ENCODE measurements at regions not wholly inside any gene's neighbourhood (a gene's known extent, or its start where the extent isn't known, plus 50 kb on each side); places are given as distances from the start of the nearest gene placed in this dataset.

DNA sequence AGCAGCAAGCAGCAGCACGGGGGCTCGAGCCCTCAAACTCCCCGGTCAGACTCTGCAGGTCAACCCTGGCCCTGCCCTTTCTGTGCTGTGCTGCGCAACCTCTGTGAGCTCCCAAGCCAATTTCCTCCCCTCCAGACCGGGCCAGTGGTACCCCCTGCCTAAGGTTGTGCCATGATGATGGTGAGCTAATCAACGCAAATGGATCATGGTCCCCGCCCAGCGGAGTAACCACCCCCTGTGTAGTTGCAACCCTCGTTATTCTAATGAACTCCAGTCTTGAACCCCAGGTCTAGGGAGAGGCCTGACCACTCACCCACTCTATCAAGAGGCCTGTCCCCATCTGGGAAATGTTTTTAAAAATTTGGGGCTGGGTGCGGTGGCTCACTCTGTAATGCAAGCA is 201.8 kb upstream of the FOXF1 start:
- H3K4me3 ChIP-seq (replicated peaks; ENCODE audit: low read depth, low read length), result no peak overlapping the region
- DNase-seq (ENCODE audit: extremely low read depth, low read depth), result no peak
- TF ChIP-seq, protein P1, sequence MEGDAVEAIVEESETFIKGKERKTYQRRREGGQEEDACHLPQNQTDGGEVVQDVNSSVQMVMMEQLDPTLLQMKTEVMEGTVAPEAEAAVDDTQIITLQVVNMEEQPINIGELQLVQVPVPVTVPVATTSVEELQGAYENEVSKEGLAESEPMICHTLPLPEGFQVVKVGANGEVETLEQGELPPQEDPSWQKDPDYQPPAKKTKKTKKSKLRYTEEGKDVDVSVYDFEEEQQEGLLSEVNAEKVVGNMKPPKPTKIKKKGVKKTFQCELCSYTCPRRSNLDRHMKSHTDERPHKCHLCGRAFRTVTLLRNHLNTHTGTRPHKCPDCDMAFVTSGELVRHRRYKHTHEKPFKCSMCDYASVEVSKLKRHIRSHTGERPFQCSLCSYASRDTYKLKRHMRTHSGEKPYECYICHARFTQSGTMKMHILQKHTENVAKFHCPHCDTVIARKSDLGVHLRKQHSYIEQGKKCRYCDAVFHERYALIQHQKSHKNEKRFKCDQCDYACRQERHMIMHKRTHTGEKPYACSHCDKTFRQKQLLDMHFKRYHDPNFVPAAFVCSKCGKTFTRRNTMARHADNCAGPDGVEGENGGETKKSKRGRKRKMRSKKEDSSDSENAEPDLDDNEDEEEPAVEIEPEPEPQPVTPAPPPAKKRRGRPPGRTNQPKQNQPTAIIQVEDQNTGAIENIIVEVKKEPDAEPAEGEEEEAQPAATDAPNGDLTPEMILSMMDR (IDR thresholded peaks at IDR 0.05; ENCODE audit: low read depth, low read length, missing control alignments), result no peak

DNA sequence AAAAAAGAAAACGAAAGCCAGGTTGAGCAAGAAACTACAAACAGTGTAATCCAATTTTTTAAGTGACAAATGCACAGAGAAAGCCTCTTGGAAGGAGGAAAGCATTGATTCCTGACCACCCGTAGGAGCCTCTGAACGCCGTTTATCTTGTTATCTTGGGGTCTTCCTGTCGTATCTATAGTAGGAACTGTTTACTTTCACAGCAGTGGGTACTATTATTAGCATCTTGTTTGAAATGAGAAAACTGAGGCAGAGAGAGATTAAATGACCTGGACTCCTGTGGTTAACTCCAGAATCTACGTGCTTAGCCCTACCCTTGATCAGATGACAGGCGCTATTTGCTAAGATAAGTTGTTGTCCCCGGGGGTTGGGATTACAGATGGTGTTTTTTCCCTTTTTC is 196.7 kb upstream of the FOXF1 start:
- no peak for DNase-seq (ENCODE audit: extremely low read depth, low read depth)
- TF ChIP-seq, protein P1 (IDR thresholded peaks at IDR 0.05; ENCODE audit: low read depth, low read length, missing control alignments), result no peak
- no peak overlapping the region for H3K4me3 ChIP-seq (replicated peaks; ENCODE audit: low read depth, low read length)

DNA sequence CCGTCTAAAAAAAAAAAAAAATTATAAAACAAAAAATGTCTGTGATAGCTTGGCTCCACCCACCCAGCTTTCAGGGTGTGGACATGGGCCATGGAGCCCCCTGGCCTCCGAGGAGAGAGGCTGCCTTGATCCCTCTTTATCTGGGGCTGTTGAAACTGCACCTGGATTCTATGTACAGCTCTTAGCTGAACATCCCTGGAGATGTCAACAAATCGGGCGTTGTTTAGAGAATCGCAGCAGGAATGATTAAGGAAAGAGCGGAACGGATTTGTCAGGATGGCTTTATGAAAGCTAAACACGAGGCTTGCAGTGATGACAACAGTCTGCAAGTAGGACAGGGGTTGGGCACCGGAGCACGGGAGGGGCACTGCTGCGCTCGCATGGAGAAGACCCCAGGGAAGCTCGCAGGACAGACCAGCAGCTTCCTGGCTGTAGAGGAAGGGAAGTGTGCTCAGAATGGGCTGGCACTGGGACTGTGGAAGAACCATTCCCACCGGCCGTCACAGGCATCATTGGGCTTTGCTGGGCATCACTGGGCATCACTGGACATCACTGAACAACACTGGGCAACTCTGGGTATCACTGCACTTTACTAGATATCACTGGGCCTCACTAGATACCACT is 195.8 kb upstream of the FOXF1 start:
- no peak overlapping the region for H3K4me3 ChIP-seq (replicated peaks; ENCODE audit: low read depth, low read length)
- TF ChIP-seq, protein P1 (IDR thresholded peaks at IDR 0.05; ENCODE audit: low read depth, low read length, missing control alignments), result no peak
- DNase-seq (ENCODE audit: extremely low read depth, low read depth), result no peak

DNA sequence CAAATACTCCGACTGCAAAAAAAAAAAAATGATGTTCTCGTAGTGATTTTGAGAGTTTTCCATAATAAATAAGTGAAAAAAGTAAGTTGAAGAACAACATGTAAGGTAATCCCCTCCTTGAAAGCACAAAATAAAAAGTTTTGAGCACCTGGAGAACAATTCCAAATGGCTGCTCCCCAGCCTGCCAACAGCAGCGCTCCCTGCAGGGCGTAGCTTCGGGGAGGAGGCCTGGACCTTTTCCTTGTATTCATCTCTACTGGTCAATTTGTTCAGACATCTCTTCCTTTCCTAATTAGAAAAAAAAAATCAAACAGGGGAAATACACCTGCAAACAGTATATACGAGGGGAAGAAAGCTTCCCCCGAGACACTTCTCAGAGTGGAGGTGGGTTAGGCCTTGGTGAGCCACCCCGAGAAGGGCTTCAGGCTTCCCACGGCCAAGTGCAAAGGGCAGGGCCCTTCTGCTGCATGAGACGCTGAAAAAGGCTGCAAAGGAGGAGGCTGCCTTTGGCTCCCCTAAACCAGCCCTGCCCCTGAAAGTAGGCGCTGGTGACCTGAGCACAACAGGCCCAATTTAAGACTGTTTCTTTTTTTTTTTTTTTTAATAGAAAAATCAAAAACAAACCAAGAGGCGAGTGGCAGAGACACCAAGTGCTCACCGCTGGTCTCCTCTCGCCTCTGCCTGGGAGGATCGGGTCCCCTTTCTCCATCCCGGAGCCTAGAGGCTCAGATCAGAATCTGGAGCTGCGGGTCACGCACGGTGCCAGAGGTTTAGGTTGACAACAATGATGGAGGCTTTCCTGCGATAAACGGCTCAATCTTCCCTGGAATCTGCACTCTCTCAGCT is 193.1 kb upstream of the FOXF1 start:
- H3K4me3 ChIP-seq (replicated peaks; ENCODE audit: low read depth, low read length), result no peak overlapping the region
- no peak for DNase-seq (ENCODE audit: extremely low read depth, low read depth)
- TF ChIP-seq, protein P1 (IDR thresholded peaks at IDR 0.05; ENCODE audit: low read depth, low read length, missing control alignments), result no peak

DNA sequence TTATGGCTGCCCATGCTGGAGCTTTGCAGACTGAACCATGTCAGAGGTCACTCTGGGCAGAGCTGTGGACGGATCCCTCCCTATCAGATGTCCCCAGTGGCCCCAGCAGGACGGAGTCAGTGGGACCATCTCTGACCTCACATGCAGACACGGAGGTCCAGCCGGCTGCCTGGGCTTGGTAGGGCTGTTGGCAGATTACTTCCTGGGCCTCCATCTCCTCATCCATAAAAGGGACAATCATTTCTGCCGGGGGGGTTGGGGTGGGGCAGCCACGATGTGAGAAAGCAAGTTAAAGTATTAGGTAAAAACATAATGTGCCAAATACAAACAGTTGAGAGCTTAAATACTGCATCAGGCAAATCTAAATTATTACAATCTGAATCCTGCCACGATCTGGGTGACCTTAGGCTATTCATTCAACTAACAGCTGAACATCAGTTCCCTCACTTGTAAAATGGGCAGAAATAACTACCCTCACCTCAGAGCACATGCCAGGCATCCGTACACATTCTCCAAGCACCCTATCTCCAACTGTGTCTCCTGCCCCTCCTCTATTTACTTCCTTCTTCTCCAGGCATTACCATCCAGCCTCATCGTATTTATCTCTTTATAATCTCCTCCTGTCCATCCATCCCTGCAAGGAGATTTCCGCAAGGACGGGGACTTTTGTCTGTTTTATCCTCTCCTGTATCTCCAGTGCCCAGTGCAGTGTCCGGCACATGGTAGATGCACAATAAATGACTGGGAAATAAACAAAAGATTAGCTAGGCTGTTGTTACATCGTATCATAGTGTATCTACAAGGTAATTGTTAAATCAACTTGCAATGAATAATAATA is 192.3 kb upstream of the FOXF1 start:
- no peak for DNase-seq (ENCODE audit: extremely low read depth, low read depth)
- TF ChIP-seq, protein P1 (IDR thresholded peaks at IDR 0.05; ENCODE audit: low read depth, low read length, missing control alignments), result no peak
- H3K4me3 ChIP-seq (replicated peaks; ENCODE audit: low read depth, low read length), result no peak overlapping the region

DNA sequence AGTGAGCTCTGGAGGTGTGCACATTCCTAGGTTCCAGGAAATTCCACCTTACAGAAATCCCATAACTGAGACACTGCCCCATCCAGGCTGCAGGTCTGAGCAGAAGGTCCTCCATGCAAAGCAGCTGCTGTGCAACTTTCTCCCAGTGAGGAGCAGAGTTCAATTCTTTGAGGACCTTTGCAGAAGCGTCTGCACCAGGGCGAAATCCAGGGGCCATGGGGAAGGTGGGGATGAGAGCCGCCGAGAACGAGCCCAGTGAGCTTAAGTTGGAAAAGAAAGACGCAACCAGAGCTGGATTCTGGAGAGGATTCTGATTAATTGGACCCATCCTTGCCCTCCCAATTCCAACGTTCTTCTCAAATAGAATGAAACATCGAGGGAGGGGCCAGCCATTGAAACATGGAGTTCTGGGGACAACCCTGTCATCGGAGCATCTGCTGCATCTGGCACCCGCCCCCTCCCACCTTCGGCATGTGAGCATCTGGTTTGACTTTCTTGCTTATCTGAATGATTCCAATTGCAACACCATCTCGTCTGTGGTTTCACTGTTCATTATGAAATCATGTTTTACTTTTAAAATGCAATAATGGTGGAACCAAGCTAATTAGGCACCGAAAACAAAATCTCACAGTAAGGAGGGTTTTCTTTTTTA is 190.6 kb upstream of the FOXF1 start:
- H3K4me3 ChIP-seq (replicated peaks; ENCODE audit: low read depth, low read length), result no peak overlapping the region
- TF ChIP-seq, protein P1 (IDR thresholded peaks at IDR 0.05; ENCODE audit: low read depth, low read length, missing control alignments), result no peak
- no peak for DNase-seq (ENCODE audit: extremely low read depth, low read depth)
